Left ventricle myocardium inferior (tissue), 1 donor: ENCODE measurements at regions not wholly inside any gene's neighbourhood (a gene's known extent, or its start where the extent isn't known, plus 50 kb on each side); places are given as distances from the start of the nearest gene placed in this dataset.

ENCODE experiments used
- DNase-seq: peaks from one replicate; pipeline ENCODE4 v3.0.0-alpha.2; 2020
- H3K27ac ChIP-seq: fragments of 200-600 bp; replicated peaks from 2 replicates; pipeline ENCODE4 v1.8.0; 2021
- H3K27me3 ChIP-seq: fragments of 200-600 bp; 2 replicates; pipeline ENCODE4 v1.8.0; 2021; ENCODE audit warnings: low read depth
- H3K36me3 ChIP-seq: fragments of 200-600 bp; 2 replicates; pipeline ENCODE4 v1.8.0; 2021
- H3K4me1 ChIP-seq: fragments of 200-600 bp; 2 replicates; pipeline ENCODE4 v1.8.0; 2021
- H3K4me3 ChIP-seq: fragments of 200-600 bp; 2 replicates; pipeline ENCODE4 v1.8.0; 2021; ENCODE audit warnings: mild to moderate bottlenecking, moderate library complexity
- H3K9me3 ChIP-seq: fragments of 200-600 bp; replicated peaks from 2 replicates; pipeline ENCODE4 v1.8.0; 2021
- CTCF ChIP-seq: fragments of 200-600 bp; IDR thresholded peaks from 2 replicates; pipeline ENCODE4 v1.8.0; 2021; ENCODE audit warnings: antibody characterized with exemption, mild to moderate bottlenecking, borderline replicate concordance
- intact Hi-C: fragments of 100-400 bp; cut with micrococcal nuclease; formaldehyde crosslinking; loops from one replicate; pipeline ENCODE4 v1.11.0; 2022
- donor health status: DM: no; HTN: yes; CAD: no; lungs with severe emphysema.

GRCh38 chrX:115952417-115953092, 218.0 kb upstream of the AGTR2 start:
- H3K9me3 ChIP-seq: no peaks in the 10 kb centered on the region
- H3K27me3 ChIP-seq: no peaks in the 10 kb centered on the region
- no peak for TF ChIP-seq CTCF

GRCh38 chrX:115957862-115958490, 212.6 kb upstream of the AGTR2 start:
- Histone ChIP-seq H3K9me3 (no peaks in the 10 kb centered on the region), H3K27me3 (no peaks in the 10 kb centered on the region), H3K4me3 (no peak overlapping the region), H3K27ac (no peak overlapping the region), H3K4me1 (no peaks in the 10 kb centered on the region), H3K36me3 (no peaks in the 10 kb centered on the region)
- DNase-seq: no peak
- no peak for TF ChIP-seq CTCF
- intact Hi-C loops: no loop called here

More at GRCh38 chrX:115952417-115953092, 218.0 kb upstream of the AGTR2 start:
- no peaks in the 10 kb centered on the region for H3K4me1 ChIP-seq
- no peaks in the 10 kb centered on the region for H3K36me3 ChIP-seq
- H3K27ac ChIP-seq: no peak overlapping the region
- H3K4me3 ChIP-seq: no peak overlapping the region
- intact Hi-C loops: no loop called here
- DNase-seq: no peak

GRCh38 chrX:115958687-115959359, 211.7 kb upstream of the AGTR2 start:
- intact Hi-C loops: no loop called here
- no peaks in the 10 kb centered on the region for H3K27me3 ChIP-seq
- DNase-seq: no peak

GRCh38 chrX:115960440-115961084, 210.0 kb upstream of the AGTR2 start:
- Histone ChIP-seq H3K4me3 (no peak overlapping the region), H3K27me3 (no peaks in the 10 kb centered on the region), H3K27ac (no peak overlapping the region), H3K4me1 (no peaks in the 10 kb centered on the region), H3K9me3 (no peaks in the 10 kb centered on the region), H3K36me3 (no peaks in the 10 kb centered on the region)
- TF ChIP-seq CTCF: no peak
- intact Hi-C loops: no loop called here
- DNase-seq: no peak

More at GRCh38 chrX:115958687-115959359, 211.7 kb upstream of the AGTR2 start:
- Histone ChIP-seq H3K4me1 (no peaks in the 10 kb centered on the region), H3K4me3 (no peak overlapping the region), H3K9me3 (no peaks in the 10 kb centered on the region), H3K36me3 (no peaks in the 10 kb centered on the region), H3K27ac (no peak overlapping the region)
- no peak for TF ChIP-seq CTCF

GRCh38 chrX:115966920-115967319, 203.6 kb upstream of the AGTR2 start:
- Histone ChIP-seq H3K27me3 (no peaks in the 10 kb centered on the region), H3K4me3 (peak overlapping the region; percentile 4), H3K4me1 (no peaks in the 10 kb centered on the region), H3K9me3 (no peaks in the 10 kb centered on the region), H3K36me3 (no peaks in the 10 kb centered on the region), H3K27ac (no peak overlapping the region)
- intact Hi-C loops: no loop called here
- no peak for TF ChIP-seq CTCF
- DNase-seq: no peak
